Prostate gland (tissue), 2 donors: ENCODE measurements at regions not wholly inside any gene's neighbourhood (a gene's known extent, or its start where the extent isn't known, plus 50 kb on each side); places are given as distances from the start of the nearest gene placed in this dataset.

Source experiments
- DNase-seq: peaks from one replicate; pipeline ENCODE4 v3.0.0-alpha.2; 2019; ENCODE audit warnings: low spot score
- H3K27ac ChIP-seq, 2 donors: fragments of 200-600 bp; sonication (generic); 2 replicates each; pipeline ENCODE4 v1.5.1; 2017 to 2019
- H3K27me3 ChIP-seq: fragments of 200-600 bp; sonication (generic); replicated peaks from 2 replicates; pipeline ENCODE4 v1.5.1; 2019; ENCODE audit not compliant: insufficient read depth
- H3K36me3 ChIP-seq, 2 donors: fragments of 200-600 bp; sonication (generic); 1 replicate in 1 of 2; 2 replicates in 1 of 2; pipeline versions ENCODE4 v1.5.1 to v1.8.1; 2017 to 2019
- H3K4me1 ChIP-seq: fragments of 200-600 bp; sonication (generic); replicated peaks from 2 replicates; pipeline ENCODE4 v1.5.1; 2019
- H3K4me3 ChIP-seq, 2 donors: fragments of 200-600 bp; sonication (generic); 2 replicates each; pipeline ENCODE4 v1.5.1; 2017 to 2019
- H3K9me3 ChIP-seq: fragments of 200-600 bp; sonication (generic); 2 replicates; pipeline ENCODE4 v1.5.1; 2017
- POLR2A ChIP-seq: fragments of 450-650 bp; IDR thresholded peaks from one replicate; pipeline ENCODE4 v1.6.1; 2016; ENCODE audit warnings: antibody characterized with exemption, mild to moderate bottlenecking
- POLR2AphosphoS5 ChIP-seq: sonication (generic); formaldehyde crosslinking; IDR thresholded peaks from one replicate; pipeline ENCODE4 v1.6.1; 2017; ENCODE audit warnings: antibody characterized with exemption
- WGBS: methylation state at CpG from one replicate; pipeline ENCODE4 v1.1.5; 2018; 5-methylcytosine and 5-hydroxymethylcytosine counted together
- intact Hi-C: fragments of 100-400 bp; cut with DNase I; formaldehyde crosslinking; loops from one replicate; pipeline ENCODE4 v1.14.2; 2022
- TF ChIP-seq, protein P1 (sequence below), 4 experiments: fragments of 200-600 bp in 2 of 4; fragments of 450-650 bp in 2 of 4; sonication (generic) in 2 of 4; IDR thresholded peaks; 1 replicate in 3 of 4; 2 replicates in 1 of 4; pipeline ENCODE4 v1.5.1; 2016 to 2019; ENCODE audit warnings: antibody characterized with exemption in 4 of 4, mild to moderate bottlenecking in 2 of 4, moderate library complexity in 2 of 4

DNA sequence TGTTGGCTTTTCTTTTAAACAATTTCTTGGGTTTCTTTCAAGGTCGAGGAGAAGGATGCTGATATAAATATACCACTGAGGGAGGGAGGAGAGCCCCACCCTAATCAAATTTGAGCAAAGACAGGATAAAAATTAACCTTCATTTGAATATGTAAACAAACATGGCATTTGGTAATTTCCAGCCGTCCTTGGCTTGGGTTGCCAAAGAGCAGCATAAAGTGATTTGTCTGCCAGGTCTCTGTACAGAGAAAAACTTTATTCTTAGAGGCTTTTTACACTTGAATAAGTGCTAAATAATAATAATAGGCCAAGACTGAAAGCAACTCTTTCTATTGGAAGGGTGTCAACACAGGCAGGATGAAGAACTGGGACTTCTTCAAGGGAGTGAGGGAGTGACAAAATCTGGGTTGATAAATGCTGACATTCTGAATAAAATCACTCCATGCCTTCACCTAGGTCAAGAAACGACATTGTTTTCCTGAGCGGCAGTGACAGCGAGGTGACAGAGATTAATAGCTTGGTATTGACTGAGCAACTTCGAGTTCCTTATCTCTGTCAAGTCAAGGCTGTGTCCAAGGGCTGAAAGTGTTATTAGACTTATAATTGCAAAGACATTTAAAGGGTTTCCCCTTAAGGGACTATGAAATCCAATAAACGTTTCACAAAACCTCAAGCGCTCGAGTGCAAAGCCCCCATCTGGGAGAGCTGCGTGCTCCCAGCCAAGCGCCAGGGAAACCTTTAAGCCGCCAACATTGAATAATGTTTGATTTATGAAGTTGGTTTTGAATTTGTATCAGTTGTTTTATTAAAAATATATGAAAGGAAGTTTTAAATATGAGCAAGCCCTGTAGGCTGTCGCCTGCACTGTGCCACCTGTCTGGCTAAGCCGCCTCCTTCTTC, 269.5 kb upstream of the N4BP1 start:
- Histone ChIP-seq H3K27ac (no peak overlapping the region), H3K4me3 (no peak overlapping the region), H3K27me3 (no peaks in the 10 kb centered on the region), H3K4me1 (no peaks in the 10 kb centered on the region), H3K9me3 (no peaks in the 10 kb centered on the region), H3K36me3 (no peaks in the 10 kb centered on the region)
- DNase-seq, result no peak
- intact Hi-C loops, result no loop called here
- 41% methylated on average over 14 of the region's 14 CpGs for WGBS
- TF ChIP-seq, protein P1, sequence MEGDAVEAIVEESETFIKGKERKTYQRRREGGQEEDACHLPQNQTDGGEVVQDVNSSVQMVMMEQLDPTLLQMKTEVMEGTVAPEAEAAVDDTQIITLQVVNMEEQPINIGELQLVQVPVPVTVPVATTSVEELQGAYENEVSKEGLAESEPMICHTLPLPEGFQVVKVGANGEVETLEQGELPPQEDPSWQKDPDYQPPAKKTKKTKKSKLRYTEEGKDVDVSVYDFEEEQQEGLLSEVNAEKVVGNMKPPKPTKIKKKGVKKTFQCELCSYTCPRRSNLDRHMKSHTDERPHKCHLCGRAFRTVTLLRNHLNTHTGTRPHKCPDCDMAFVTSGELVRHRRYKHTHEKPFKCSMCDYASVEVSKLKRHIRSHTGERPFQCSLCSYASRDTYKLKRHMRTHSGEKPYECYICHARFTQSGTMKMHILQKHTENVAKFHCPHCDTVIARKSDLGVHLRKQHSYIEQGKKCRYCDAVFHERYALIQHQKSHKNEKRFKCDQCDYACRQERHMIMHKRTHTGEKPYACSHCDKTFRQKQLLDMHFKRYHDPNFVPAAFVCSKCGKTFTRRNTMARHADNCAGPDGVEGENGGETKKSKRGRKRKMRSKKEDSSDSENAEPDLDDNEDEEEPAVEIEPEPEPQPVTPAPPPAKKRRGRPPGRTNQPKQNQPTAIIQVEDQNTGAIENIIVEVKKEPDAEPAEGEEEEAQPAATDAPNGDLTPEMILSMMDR (IDR thresholded peaks at IDR 0.05), result no peak
- TF ChIP-seq POLR2A (no peak), POLR2AphosphoS5 (no peak)

DNA sequence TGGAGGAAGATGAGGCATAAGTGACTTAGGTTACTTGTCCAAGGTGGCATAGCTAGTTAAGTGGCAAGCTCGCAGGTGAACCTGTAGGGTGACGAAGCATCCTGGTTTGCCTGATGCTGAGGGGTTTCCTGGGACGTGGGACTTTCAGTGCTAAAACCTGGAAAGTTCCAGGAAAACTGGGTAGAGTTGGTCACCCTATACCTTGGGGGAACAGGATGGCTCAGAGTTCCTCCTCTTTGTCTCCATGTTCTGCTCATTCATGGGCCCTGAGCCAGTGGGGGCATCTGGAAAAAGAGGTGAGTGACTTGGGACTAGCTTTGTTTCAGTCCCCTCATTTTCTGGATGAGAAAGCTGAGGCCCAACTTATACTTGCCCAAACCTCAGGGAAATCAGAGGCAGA, 268.0 kb upstream of the N4BP1 start:
- H3K4me3 ChIP-seq, result no peak overlapping the region
- intact Hi-C loops, result no loop called here
- TF ChIP-seq, protein P1 (IDR thresholded peaks at IDR 0.05), result no peak
- 97% methylated on average over 3 of the region's 3 CpGs for WGBS
- H3K27ac ChIP-seq, result no peak overlapping the region
- no peaks in the 10 kb centered on the region for H3K27me3 ChIP-seq
- DNase-seq, result no peak
- H3K36me3 ChIP-seq, result no peaks in the 10 kb centered on the region
- no peaks in the 10 kb centered on the region for H3K4me1 ChIP-seq
- H3K9me3 ChIP-seq, result no peaks in the 10 kb centered on the region

DNA sequence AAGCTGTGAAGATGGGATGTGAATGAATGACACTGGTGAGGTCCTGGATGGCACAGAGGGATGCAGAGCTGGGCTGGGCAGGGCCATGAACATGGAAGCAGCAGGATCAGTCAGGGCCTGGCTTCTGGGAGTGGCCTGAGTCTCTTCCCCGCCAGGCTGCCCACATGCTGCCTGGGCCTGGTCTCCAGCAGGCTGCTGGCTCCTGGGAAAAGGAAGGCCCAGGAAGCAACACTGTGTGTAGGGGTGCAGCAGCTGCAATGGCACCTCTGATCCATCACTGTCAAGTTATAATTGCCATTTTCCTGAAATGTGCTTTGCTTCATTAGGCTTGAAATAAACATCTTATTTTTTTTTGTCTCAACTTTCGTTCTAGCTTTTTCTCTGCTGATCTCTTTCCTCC, 260.2 kb upstream of the N4BP1 start:
- Histone ChIP-seq H3K4me1 (no peaks in the 10 kb centered on the region), H3K9me3 (no peaks in the 10 kb centered on the region), H3K27ac (no peak overlapping the region), H3K4me3 (no peak overlapping the region), H3K27me3 (no peaks in the 10 kb centered on the region), H3K36me3 (no peaks in the 10 kb centered on the region)
- TF ChIP-seq POLR2A, result no peak
- TF ChIP-seq, protein P1 (IDR thresholded peaks at IDR 0.05), result no peak
- TF ChIP-seq POLR2AphosphoS5, result no peak
- WGBS, result 72% methylated on average over 2 of the region's 2 CpGs
- DNase-seq, result no peak
- intact Hi-C loops, result no loop called here

DNA sequence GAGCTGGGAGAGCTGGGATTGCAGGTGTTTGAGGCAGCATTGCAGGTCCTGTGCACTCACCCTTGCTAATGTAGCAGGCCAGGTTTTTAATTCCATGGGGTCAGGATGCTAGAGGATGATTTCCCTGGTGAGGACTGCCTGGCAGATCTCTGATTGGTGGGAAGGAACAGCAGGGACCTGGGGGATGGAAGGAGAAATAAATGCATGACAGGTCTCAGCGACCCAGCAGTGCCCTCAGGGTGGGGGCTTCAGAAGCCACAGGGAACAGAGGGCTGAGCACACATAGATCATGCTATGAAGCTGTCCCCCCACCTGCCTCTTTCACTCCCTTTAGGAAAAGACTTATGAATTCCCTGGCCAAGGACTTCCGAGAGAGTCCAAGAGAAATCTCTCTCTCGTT, 255.5 kb upstream of the N4BP1 start:
- 78% methylated on average over 3 of the region's 3 CpGs for WGBS
- TF ChIP-seq POLR2A (no peak), POLR2AphosphoS5 (no peak)
- TF ChIP-seq, protein P1 (IDR thresholded peaks at IDR 0.05), result no peak
- Histone ChIP-seq H3K4me1 (no peaks in the 10 kb centered on the region), H3K4me3 (no peak overlapping the region), H3K27ac (no peak overlapping the region), H3K9me3 (no peaks in the 10 kb centered on the region), H3K36me3 (no peaks in the 10 kb centered on the region), H3K27me3 (no peaks in the 10 kb centered on the region)
- intact Hi-C loops, result no loop called here
- DNase-seq, result no peak

DNA sequence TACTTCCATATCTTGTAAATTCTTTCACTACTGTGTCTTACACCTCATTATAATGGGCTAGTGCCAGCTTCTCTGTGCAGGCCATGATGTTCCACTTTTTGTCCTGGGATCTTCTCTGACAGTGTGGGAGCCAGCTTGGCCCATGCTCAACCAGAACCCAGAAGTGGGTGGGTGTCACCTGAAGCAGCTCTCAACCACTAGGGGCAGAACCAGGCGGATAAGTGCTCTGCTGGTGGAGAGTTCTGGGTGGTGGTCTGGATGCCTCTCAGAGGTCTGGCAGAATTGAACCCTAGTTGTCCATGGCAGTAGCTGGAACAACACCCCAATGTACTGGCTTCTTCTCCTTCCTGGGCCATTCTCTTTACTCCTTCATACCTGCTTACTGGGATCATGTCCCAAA, 254.1 kb upstream of the N4BP1 start:
- H3K4me3 ChIP-seq, result no peak overlapping the region
- no peaks in the 10 kb centered on the region for H3K27me3 ChIP-seq
- intact Hi-C loops, result no loop called here
- H3K27ac ChIP-seq, result no peak overlapping the region
- WGBS, result 57% methylated on average over 1 of the region's 1 CpG
- H3K36me3 ChIP-seq, result no peaks in the 10 kb centered on the region
- DNase-seq, result no peak
- H3K4me1 ChIP-seq, result no peaks in the 10 kb centered on the region
- no peaks in the 10 kb centered on the region for H3K9me3 ChIP-seq
- no peak for TF ChIP-seq POLR2A
- TF ChIP-seq POLR2AphosphoS5, result no peak
- TF ChIP-seq, protein P1 (IDR thresholded peaks at IDR 0.05), result no peak
